Dermis blood vessel endothelial cell (primary cell): ENCODE measurements at regions not wholly inside any gene's neighbourhood (a gene's known extent, or its start where the extent isn't known, plus 50 kb on each side); places are given as distances from the start of the nearest gene placed in this dataset.

Experiments
- DNase-seq: peaks from one replicate; pipeline ENCODE4 v3.0.0; 2010

GRCh38 chr17:34874478-34874877, 86.8 kb downstream of the CCT6B start:
- no peak for DNase-seq

GRCh38 chr17:34872640-34873039, 88.6 kb downstream of the CCT6B start:
- no peak for DNase-seq

- DNase-seq: no peak
These were observed 91.6 kb downstream of the CCT6B start for GRCh38 chr17:34869641-34870040.

- DNase-seq: no peak
These were observed 95.5 kb downstream of the CCT6B start for GRCh38 chr17:34865716-34866115.

GRCh38 chr17:34862384-34862783, 98.9 kb downstream of the CCT6B start:
- no peak for DNase-seq

- DNase-seq: no peak
These were observed 99.4 kb downstream of the CCT6B start for GRCh38 chr17:34861864-34862263.

GRCh38 chr17:34859652-34860051, 101.6 kb downstream of the CCT6B start:
- DNase-seq: no peak

GRCh38 chr17:34858591-34859565, 102.4 kb downstream of the CCT6B start:
- peak; percentile 63 for DNase-seq

- no peak for DNase-seq
These were observed 107.3 kb downstream of the CCT6B start for GRCh38 chr17:34853924-34854323.

- no peak for DNase-seq
These were observed 108.6 kb downstream of the CCT6B start for GRCh38 chr17:34852614-34853013.

GRCh38 chr17:34851961-34852540, 109.2 kb downstream of the CCT6B start:
- DNase-seq: no peak

- no peak for DNase-seq
These were observed 110.3 kb downstream of the CCT6B start for GRCh38 chr17:34850964-34851363.

GRCh38 chr17:34850023-34850422, 111.2 kb downstream of the CCT6B start:
- DNase-seq: no peak

GRCh38 chr17:34847938-34848337, 113.3 kb downstream of the CCT6B start:
- DNase-seq: no peak

GRCh38 chr17:34845296-34845695, 116.0 kb downstream of the CCT6B start:
- no peak for DNase-seq

- no peak for DNase-seq
These were observed 117.6 kb downstream of the CCT6B start for GRCh38 chr17:34843682-34844081.

GRCh38 chr17:34842235-34842634, 119.0 kb downstream of the CCT6B start:
- no peak for DNase-seq

GRCh38 chr17:34841467-34841866, 119.8 kb downstream of the CCT6B start:
- no peak for DNase-seq

- DNase-seq: peak; percentile 38
These were observed 120.5 kb downstream of the CCT6B start for GRCh38 chr17:34840750-34841149.

GRCh38 chr17:34837876-34838478, 123.3 kb downstream of the CCT6B start:
- DNase-seq: no peak

- no peak for DNase-seq
These were observed 128.9 kb downstream of the CCT6B start for GRCh38 chr17:34832376-34832775.

GRCh38 chr17:34827008-34827407, 134.3 kb downstream of the CCT6B start:
- DNase-seq: no peak

GRCh38 chr17:34826332-34826731, 134.9 kb downstream of the CCT6B start:
- no peak for DNase-seq

- DNase-seq: no peak
These were observed 135.4 kb downstream of the CCT6B start for GRCh38 chr17:34825884-34826283.
